ENCODE measurements at regions not wholly inside any gene's neighbourhood (a gene's known extent, or its start where the extent isn't known, plus 50 kb on each side); places are given as distances from the start of the nearest gene placed in this dataset.

DNA sequence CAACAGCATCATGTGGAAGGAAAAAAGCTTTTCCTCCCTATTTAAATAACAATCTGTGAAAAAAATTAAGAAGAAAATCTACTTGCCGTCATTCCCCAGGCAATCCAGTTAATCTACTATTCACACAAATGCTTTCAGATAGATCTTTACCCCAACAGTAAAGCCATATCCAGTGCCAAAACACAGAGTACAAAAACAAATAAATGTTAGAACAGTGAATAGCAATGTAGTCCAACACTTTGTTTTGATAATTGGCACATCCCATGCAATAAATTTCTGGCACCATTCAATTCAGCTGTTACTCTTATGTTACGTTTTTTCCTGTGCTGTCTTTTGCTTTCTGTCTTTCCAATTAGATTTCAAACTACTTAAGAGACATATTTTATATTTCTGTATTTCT is 2245.5 kb upstream of the WWC1 start:
- no peak for ATAC-seq
- no peak for TF ChIP-seq ZNF8 (CRISPR knock-in tag; IDR thresholded peaks at IDR 0.05)
- no peak for TF ChIP-seq RARB (CRISPR knock-in tag; IDR thresholded peaks at IDR 0.05)
- no peak for TF ChIP-seq ZC3H10 (CRISPR knock-in tag; IDR thresholded peaks at IDR 0.05)
- TF ChIP-seq SNAI2 (CRISPR knock-in tag; IDR thresholded peaks at IDR 0.05) = no peak
- TF ChIP-seq OSR1 (CRISPR knock-in tag; IDR thresholded peaks at IDR 0.05) = no peak
- no peak for TF ChIP-seq ESRRG (CRISPR knock-in tag; IDR thresholded peaks at IDR 0.05)
- TF ChIP-seq ARNTL (CRISPR knock-in tag; IDR thresholded peaks at IDR 0.05; ENCODE audit: borderline replicate concordance, low read depth) = no peak
- TF ChIP-seq GLIS3 (CRISPR knock-in tag; IDR thresholded peaks at IDR 0.05) = no peak
- no peak for TF ChIP-seq ISL1 (CRISPR knock-in tag; IDR thresholded peaks at IDR 0.05)

GRCh38 chr5:166046956-166047355 is 2244.5 kb upstream of the WWC1 start:
- TF ChIP-seq CSRNP3 (CRISPR knock-in tag; IDR thresholded peaks at IDR 0.05) = no peak
- TF ChIP-seq ISL1 (CRISPR knock-in tag; IDR thresholded peaks at IDR 0.05) = no peak
- TF ChIP-seq PATZ1 (CRISPR knock-in tag; IDR thresholded peaks at IDR 0.05; ENCODE audit: borderline replicate concordance) = no peak
- TF ChIP-seq OSR1 (CRISPR knock-in tag; IDR thresholded peaks at IDR 0.05) = no peak
- TF ChIP-seq, protein P1, sequence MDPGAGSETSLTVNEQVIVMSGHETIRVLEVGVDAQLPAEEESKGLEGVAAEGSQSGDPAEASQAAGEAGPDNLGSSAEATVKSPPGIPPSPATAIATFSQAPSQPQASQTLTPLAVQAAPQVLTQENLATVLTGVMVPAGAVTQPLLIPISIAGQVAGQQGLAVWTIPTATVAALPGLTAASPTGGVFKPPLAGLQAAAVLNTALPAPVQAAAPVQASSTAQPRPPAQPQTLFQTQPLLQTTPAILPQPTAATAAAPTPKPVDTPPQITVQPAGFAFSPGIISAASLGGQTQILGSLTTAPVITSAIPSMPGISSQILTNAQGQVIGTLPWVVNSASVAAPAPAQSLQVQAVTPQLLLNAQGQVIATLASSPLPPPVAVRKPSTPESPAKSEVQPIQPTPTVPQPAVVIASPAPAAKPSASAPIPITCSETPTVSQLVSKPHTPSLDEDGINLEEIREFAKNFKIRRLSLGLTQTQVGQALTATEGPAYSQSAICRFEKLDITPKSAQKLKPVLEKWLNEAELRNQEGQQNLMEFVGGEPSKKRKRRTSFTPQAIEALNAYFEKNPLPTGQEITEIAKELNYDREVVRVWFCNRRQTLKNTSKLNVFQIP (CRISPR knock-in tag; IDR thresholded peaks at IDR 0.05; ENCODE audit: borderline replicate concordance, low read depth) = no peak
- no peak for TF ChIP-seq TCF4 (CRISPR knock-in tag; IDR thresholded peaks at IDR 0.05; ENCODE audit: borderline replicate concordance)
- TF ChIP-seq ZNF565 (CRISPR knock-in tag; conservative IDR thresholded peaks at IDR 0.05; ENCODE audit: low read depth) = no peak
- TF ChIP-seq GLIS3 (CRISPR knock-in tag; IDR thresholded peaks at IDR 0.05) = no peak
- no peak for TF ChIP-seq ZC3H10 (CRISPR knock-in tag; IDR thresholded peaks at IDR 0.05)
- ATAC-seq = no peak

DNA sequence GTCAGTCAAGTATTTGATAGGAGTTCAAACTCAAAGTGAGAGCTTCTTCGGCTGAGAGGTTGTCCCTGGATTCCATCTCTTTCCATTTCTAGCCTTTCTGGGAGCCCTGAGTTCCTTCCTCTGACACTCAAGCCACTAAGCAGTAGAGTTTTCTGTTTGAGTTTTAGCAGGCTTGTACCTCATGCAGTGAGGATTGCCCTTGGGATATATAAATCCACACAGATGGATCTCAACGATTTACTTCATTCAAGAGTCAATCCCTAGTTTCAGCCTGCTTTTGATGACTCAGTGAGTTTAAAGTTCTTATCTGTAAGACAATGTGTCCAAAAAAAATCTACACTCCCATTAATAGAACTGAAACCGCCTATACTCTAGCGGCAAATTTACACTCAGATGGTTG is 2240.9 kb upstream of the WWC1 start:
- no peak for ATAC-seq
- TF ChIP-seq ISL1 (CRISPR knock-in tag; IDR thresholded peaks at IDR 0.05) = no peak
- TF ChIP-seq RARB (CRISPR knock-in tag; IDR thresholded peaks at IDR 0.05) = no peak
- TF ChIP-seq GLIS3 (CRISPR knock-in tag; IDR thresholded peaks at IDR 0.05) = no peak
- no peak for TF ChIP-seq ZFP30 (CRISPR knock-in tag; IDR thresholded peaks at IDR 0.05)
- TF ChIP-seq BACH2 (CRISPR knock-in tag; IDR thresholded peaks at IDR 0.05; ENCODE audit: borderline replicate concordance) = no peak
- TF ChIP-seq TCF4 (CRISPR knock-in tag; IDR thresholded peaks at IDR 0.05; ENCODE audit: borderline replicate concordance) = no peak
- no peak for TF ChIP-seq PPARA (CRISPR knock-in tag; IDR thresholded peaks at IDR 0.05; ENCODE audit: borderline replicate concordance)
- TF ChIP-seq PATZ1 (CRISPR knock-in tag; IDR thresholded peaks at IDR 0.05; ENCODE audit: borderline replicate concordance) = no peak
- no peak for TF ChIP-seq ZC3H10 (CRISPR knock-in tag; IDR thresholded peaks at IDR 0.05)
- no peak for TF ChIP-seq ZNF70 (CRISPR knock-in tag; IDR thresholded peaks at IDR 0.05)
- TF ChIP-seq, protein P2, sequence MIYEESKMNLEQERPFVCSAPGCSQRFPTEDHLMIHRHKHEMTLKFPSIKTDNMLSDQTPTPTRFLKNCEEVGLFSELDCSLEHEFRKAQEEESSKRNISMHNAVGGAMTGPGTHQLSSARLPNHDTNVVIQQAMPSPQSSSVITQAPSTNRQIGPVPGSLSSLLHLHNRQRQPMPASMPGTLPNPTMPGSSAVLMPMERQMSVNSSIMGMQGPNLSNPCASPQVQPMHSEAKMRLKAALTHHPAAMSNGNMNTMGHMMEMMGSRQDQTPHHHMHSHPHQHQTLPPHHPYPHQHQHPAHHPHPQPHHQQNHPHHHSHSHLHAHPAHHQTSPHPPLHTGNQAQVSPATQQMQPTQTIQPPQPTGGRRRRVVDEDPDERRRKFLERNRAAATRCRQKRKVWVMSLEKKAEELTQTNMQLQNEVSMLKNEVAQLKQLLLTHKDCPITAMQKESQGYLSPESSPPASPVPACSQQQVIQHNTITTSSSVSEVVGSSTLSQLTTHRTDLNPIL (CRISPR knock-in tag; IDR thresholded peaks at IDR 0.05; ENCODE audit: low read depth) = no peak
- TF ChIP-seq CSDC2 (CRISPR knock-in tag; IDR thresholded peaks at IDR 0.05) = no peak
- TF ChIP-seq TOX (CRISPR knock-in tag; IDR thresholded peaks at IDR 0.05; ENCODE audit: borderline replicate concordance) = no peak
- TF ChIP-seq ZNF8 (CRISPR knock-in tag; IDR thresholded peaks at IDR 0.05) = no peak
- TF ChIP-seq ZNF565 (CRISPR knock-in tag; conservative IDR thresholded peaks at IDR 0.05; ENCODE audit: low read depth) = no peak
- no peak for TF ChIP-seq ARNTL (CRISPR knock-in tag; IDR thresholded peaks at IDR 0.05; ENCODE audit: borderline replicate concordance, low read depth)
- no peak for TF ChIP-seq CSRNP3 (CRISPR knock-in tag; IDR thresholded peaks at IDR 0.05)
- no peak for TF ChIP-seq OSR1 (CRISPR knock-in tag; IDR thresholded peaks at IDR 0.05)
- TF ChIP-seq ESRRG (CRISPR knock-in tag; IDR thresholded peaks at IDR 0.05) = no peak
- no peak for TF ChIP-seq ZFP3 (CRISPR knock-in tag; IDR thresholded peaks at IDR 0.05)

All from SK-N-SH treated with all-trans-retinoic acid at 6 μM for 48 hours (cell line).